ENCODE measurements at regions not wholly inside any gene's neighbourhood (a gene's known extent, or its start where the extent isn't known, plus 50 kb on each side); places are given as distances from the start of the nearest gene placed in this dataset.
"Not testable (repeated sequence)": the region's sequence is repeated elsewhere in the genome, so short reads cannot be mapped to it uniquely, and the experiment has no call there.

- DNase-seq, result no peak
Measured at GRCh38 chr1:31511848-31512615, 64.3 kb upstream of the TINAGL1 start.

GRCh38 chr1:31514117-31514516 lies 62.2 kb upstream of the TINAGL1 start:
- no peak for DNase-seq

GRCh38 chr1:31515056-31515775 lies 61.1 kb upstream of the TINAGL1 start:
- DNase-seq, result no peak

GRCh38 chr1:31515936-31516335 lies 60.4 kb upstream of the TINAGL1 start:
- no peak for DNase-seq

GRCh38 chr1:31517301-31517700 lies 59.0 kb upstream of the TINAGL1 start:
- DNase-seq, result no peak

GRCh38 chr1:31517986-31518385 lies 58.3 kb upstream of the TINAGL1 start:
- DNase-seq, result not testable (repeated sequence)

DNA sequence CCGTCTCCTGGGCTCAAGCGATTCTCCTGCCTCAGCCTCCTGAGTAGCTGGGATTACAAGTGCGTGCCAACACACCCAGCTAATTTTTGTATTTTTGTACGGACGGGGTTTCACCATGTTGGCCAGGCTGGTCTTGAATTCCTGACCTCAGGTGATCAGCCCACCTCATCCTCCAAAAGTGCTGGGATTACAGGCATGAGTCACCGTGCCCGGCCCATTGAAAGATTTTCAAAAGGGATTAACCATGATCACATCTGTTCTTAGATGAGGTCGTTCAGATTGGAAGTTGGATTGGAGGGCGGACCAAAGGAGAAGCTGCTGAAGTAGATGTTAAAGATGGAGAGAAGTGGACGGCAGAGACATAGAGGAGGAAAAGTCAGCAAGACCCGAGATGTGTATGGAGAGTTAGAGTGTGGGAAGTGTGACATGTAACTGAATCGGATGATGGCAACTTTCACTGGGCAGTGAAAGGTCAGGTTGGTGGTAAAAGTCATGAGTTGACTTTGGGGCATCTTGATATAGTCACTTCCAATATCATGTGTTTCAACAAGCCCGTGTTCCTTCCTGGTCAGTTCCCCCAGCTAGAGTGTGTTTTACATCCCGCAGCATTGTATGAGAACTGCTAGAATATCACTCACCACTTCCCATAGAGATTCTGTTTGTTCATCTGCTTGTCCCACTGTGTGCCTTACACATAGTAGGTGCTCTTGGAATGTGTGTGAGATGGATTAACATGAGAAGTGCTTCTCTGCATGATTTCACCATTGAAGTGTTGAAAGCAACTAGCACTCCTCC lies 54.4 kb upstream of the TINAGL1 start:
- DNase-seq, result no peak

GRCh38 chr1:31522556-31522845 lies 53.8 kb upstream of the TINAGL1 start:
- no peak for DNase-seq

- no peak for DNase-seq
Measured at GRCh38 chr1:31523012-31523411, 53.3 kb upstream of the TINAGL1 start.

GRCh38 chr1:31523769-31524168 lies 52.5 kb upstream of the TINAGL1 start:
- no peak for DNase-seq

DNA sequence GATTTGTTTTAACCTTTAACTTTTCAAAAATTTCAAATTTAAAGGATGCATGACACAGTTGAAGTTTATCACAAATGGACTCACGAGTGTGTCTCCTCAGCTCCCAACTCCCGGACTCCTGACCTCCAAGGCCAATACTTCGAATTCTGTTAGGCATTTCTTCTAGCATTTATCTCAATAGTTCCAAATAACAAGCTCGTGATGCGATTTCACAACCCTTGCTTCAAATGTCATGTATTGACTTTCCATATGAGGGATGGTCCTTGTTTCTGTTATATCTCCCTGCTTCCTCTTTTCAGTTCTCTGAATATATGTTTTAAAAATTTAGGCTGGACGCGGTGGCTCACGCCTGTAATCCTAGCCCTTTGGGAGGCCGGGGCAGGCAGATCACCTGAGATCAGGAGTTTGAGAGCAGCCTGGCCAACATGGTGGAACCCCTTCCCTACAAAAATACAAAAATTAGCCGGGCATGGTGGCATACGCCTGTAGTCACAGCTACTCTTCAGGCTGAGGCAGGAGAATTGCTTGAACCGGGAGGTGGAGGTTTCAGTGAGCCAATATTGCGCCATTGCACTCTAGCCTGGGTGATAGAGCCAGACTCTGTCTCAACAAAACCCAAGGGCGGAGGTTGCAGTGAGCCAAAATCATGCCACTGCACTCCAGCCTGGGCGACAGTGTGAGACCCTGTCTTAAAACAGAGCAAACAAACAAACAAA lies 52.0 kb upstream of the TINAGL1 start:
- DNase-seq, result peak; percentile 64
